ENCODE measurements at regions not wholly inside any gene's neighbourhood (a gene's known extent, or its start where the extent isn't known, plus 50 kb on each side); places are given as distances from the start of the nearest gene placed in this dataset.
A peak's percentile ranks its signal among the peaks of the same experiment; 100 is the strongest.

- no peak overlapping the region for H3K4me3 ChIP-seq (ENCODE audit: low read depth, low read length)
- TF ChIP-seq CTCF (conservative IDR thresholded peaks at IDR 0.05; ENCODE audit: low read depth, low read length) = no peak
- no peak for DNase-seq (ENCODE audit: low read depth)
Observed at GRCh38 chr4:117965622-117966021, 68.7 kb upstream of the NDST3 start.

GRCh38 chr4:117968606-117969005, 65.7 kb upstream of the NDST3 start:
- no peak overlapping the region for H3K4me3 ChIP-seq (ENCODE audit: low read depth, low read length)
- no peak for DNase-seq (ENCODE audit: low read depth)
- TF ChIP-seq CTCF (conservative IDR thresholded peaks at IDR 0.05; ENCODE audit: low read depth, low read length) = no peak

GRCh38 chr4:117971403-117971802, 62.9 kb upstream of the NDST3 start:
- TF ChIP-seq CTCF (conservative IDR thresholded peaks at IDR 0.05; ENCODE audit: low read depth, low read length) = no peak
- DNase-seq (ENCODE audit: low read depth) = no peak

GRCh38 chr4:117983541-117984365, 50.5 kb upstream of the NDST3 start:
- peak; percentile 22 for DNase-seq (ENCODE audit: low read depth)
- H3K4me3 ChIP-seq (ENCODE audit: low read depth, low read length) = no peak overlapping the region
- TF ChIP-seq CTCF (conservative IDR thresholded peaks at IDR 0.05; ENCODE audit: low read depth, low read length) = no peak

More at GRCh38 chr4:117971403-117971802, 62.9 kb upstream of the NDST3 start:
- no peak overlapping the region for H3K4me3 ChIP-seq (ENCODE audit: low read depth, low read length)

- TF ChIP-seq CTCF (conservative IDR thresholded peaks at IDR 0.05; ENCODE audit: low read depth, low read length) = no peak
- H3K4me3 ChIP-seq (ENCODE audit: low read depth, low read length) = no peak overlapping the region
- no peak for DNase-seq (ENCODE audit: low read depth)
Observed at GRCh38 chr4:117984366-117984680, 50.0 kb upstream of the NDST3 start.

Data from choroid plexus epithelial cell (primary cell).